Transverse colon (tissue), 4 donors: ENCODE measurements at regions not wholly inside any gene's neighbourhood (a gene's known extent, or its start where the extent isn't known, plus 50 kb on each side); places are given as distances from the start of the nearest gene placed in this dataset.

Experiments used
- DNase-seq: peaks from one replicate; pipeline ENCODE4 v3.0.0-alpha.2; 2019
- H3K27ac ChIP-seq, 4 donors: fragments of 200-600 bp; sonication (generic); 2 replicates each; pipeline ENCODE4 v1.5.1; 2016 to 2018; ENCODE audit warnings: inconsistent platforms in 4 of 4
- H3K27me3 ChIP-seq: fragments of 200-600 bp; sonication (generic); 2 replicates; pipeline ENCODE4 v1.5.1; 2017; ENCODE audit warnings: inconsistent platforms
- H3K36me3 ChIP-seq, 4 donors: fragments of 200-600 bp; sonication (generic); 2 replicates each; pipeline ENCODE4 v1.5.1; 2017 to 2019; ENCODE audit warnings: inconsistent platforms in 4 of 4
- H3K4me1 ChIP-seq, 4 donors: fragments of 200-600 bp; sonication (generic); 2 replicates each; pipeline ENCODE4 v1.5.1; 2017 to 2020; ENCODE audit warnings: inconsistent platforms in 4 of 4
- H3K4me3 ChIP-seq, 4 donors: fragments of 200-600 bp; sonication (generic); 1 replicate in 1 of 4; 2 replicates in 3 of 4; pipeline versions ENCODE4 v1.5.1 to v1.6.1; 2017 to 2019; ENCODE audit warnings: inconsistent platforms in 4 of 4
- H3K9me3 ChIP-seq, 2 donors: fragments of 200-600 bp; sonication (generic); 2 replicates each; pipeline ENCODE4 v1.5.1; 2017 to 2019; ENCODE audit warnings: inconsistent platforms in 2 of 2
- EP300 ChIP-seq: sonication (generic); formaldehyde crosslinking; IDR thresholded peaks from one replicate; pipeline ENCODE4 v1.6.1; 2017; ENCODE audit warnings: antibody characterized with exemption, low read depth
- POLR2A ChIP-seq: fragments of 450-650 bp; IDR thresholded peaks from one replicate; pipeline ENCODE4 v1.6.1; 2016; ENCODE audit warnings: antibody characterized with exemption, mild to moderate bottlenecking, moderate library complexity
- POLR2AphosphoS5 ChIP-seq, 3 donors: sonication (generic); formaldehyde crosslinking; IDR thresholded peaks; one replicate each; pipeline ENCODE4 v1.6.1; 2016; ENCODE audit warnings: antibody characterized with exemption in 3 of 3
- WGBS, 2 donors: methylation state at CpG; one replicate each; pipeline ENCODE4 v1.1.5; 2018; ENCODE audit warnings: low coverage in 1 of 2; 5-methylcytosine and 5-hydroxymethylcytosine counted together
- in situ Hi-C, 4 donors: fragments of 200-750 bp; cut with MboI; loops; one replicate each; pipeline versions ENCODE4 v1.15.0 to v1.15.1; 2017; ENCODE audit warnings: low sequenced_read_pairs in 3 of 4, low pct_ligation_motif_present in 1 of 4, low pct_unique_long_range_greater_than_20kb in 1 of 4
- intact Hi-C: fragments of 100-400 bp; cut with DNase I; formaldehyde crosslinking; loops from one replicate; pipeline ENCODE4 v1.15.1; 2023; ENCODE audit warnings: low total_unique reads
- TF ChIP-seq, protein P1 (sequence below), 5 experiments: fragments of 200-600 bp in 3 of 5; fragments of 450-650 bp in 2 of 5; sonication (generic) in 3 of 5; IDR thresholded peaks; 1 replicate in 2 of 5; 2 replicates in 3 of 5; pipeline ENCODE4 v1.5.1; 2016 to 2017; ENCODE audit warnings: antibody characterized with exemption in 5 of 5, inconsistent platforms in 3 of 5, mild to moderate bottlenecking in 2 of 5, moderate library complexity in 1 of 5

GRCh38 chr17:13310858-13311257 lies 290.9 kb downstream of the HS3ST3A1 start:
- Histone ChIP-seq H3K27ac (no peak overlapping the region), H3K36me3 (no peaks in the 10 kb centered on the region), H3K27me3 (peaks cover 4% of the 10 kb centered on the region), H3K4me3 (no peak overlapping the region), H3K9me3 (no peaks in the 10 kb centered on the region), H3K4me1 (no peaks in the 10 kb centered on the region)
- 90 to 98% methylated on average over 2 of the region's 2 CpGs for WGBS, 2 donors
- no peak for TF ChIP-seq EP300
- TF ChIP-seq POLR2A = no peak
- no peak for TF ChIP-seq POLR2AphosphoS5 (IDR thresholded peaks at IDR 0.05)
- TF ChIP-seq, protein P1, sequence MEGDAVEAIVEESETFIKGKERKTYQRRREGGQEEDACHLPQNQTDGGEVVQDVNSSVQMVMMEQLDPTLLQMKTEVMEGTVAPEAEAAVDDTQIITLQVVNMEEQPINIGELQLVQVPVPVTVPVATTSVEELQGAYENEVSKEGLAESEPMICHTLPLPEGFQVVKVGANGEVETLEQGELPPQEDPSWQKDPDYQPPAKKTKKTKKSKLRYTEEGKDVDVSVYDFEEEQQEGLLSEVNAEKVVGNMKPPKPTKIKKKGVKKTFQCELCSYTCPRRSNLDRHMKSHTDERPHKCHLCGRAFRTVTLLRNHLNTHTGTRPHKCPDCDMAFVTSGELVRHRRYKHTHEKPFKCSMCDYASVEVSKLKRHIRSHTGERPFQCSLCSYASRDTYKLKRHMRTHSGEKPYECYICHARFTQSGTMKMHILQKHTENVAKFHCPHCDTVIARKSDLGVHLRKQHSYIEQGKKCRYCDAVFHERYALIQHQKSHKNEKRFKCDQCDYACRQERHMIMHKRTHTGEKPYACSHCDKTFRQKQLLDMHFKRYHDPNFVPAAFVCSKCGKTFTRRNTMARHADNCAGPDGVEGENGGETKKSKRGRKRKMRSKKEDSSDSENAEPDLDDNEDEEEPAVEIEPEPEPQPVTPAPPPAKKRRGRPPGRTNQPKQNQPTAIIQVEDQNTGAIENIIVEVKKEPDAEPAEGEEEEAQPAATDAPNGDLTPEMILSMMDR (IDR thresholded peaks at IDR 0.05) = no peak
- intact Hi-C loops = no loop called here
- in situ Hi-C loops = loop anchor here in 1 of 4 donors (25.0 kb wide), 1 partner anchor 99 kb away; no protein-coding TSS in a partner anchor
- DNase-seq = no peak

DNA sequence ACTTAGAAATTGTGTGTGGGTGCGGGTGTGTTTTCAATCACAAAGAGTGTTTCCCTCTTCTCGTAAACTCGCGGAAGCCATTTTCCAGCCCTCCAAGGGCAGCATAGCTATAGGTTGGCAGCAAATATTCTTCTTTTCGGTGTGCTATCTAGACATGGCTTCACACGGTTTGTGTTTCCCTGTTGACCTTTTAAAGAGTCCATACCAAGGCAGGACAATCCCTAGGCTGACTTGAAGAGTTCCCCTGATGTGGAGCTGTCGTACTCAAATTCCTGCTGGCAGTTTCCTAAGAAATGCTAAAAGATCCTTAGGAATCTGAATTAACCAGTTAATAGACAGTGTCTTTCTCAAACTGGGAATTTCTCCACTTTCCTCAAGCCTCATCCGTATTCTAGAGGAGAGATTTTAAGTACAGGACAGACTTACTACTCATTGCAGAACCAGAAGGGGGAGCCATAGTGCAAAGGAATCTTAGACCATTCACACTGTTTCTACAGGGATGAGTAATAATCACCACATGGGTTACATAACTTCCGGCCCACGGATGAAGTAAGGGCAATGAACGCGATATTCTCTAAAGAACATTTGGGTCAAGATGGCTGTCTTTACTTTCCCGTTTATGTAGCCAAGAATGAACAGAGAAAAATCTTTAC lies 288.6 kb upstream of the ELAC2 start:
- Histone ChIP-seq H3K4me3 (no peak overlapping the region), H3K36me3 (no peaks in the 10 kb centered on the region), H3K9me3 (no peaks in the 10 kb centered on the region), H3K27ac (no peak overlapping the region), H3K4me1 (no peaks in the 10 kb centered on the region), H3K27me3 (no peaks in the 10 kb centered on the region)
- intact Hi-C loops = no loop called here
- WGBS, 2 donors = 45 to 61% methylated on average over 11 to 13 of the region's 13 CpGs
- no peak for DNase-seq
- TF ChIP-seq, protein P1 (IDR thresholded peaks at IDR 0.05) = peak; percentile 14 to 31 (median 27)
- TF ChIP-seq POLR2AphosphoS5 (IDR thresholded peaks at IDR 0.05) = no peak
- in situ Hi-C loops = loop anchor here in 1 of 4 donors (25.0 kb wide), 1 partner anchor 94 kb away; no protein-coding TSS in a partner anchor

DNA sequence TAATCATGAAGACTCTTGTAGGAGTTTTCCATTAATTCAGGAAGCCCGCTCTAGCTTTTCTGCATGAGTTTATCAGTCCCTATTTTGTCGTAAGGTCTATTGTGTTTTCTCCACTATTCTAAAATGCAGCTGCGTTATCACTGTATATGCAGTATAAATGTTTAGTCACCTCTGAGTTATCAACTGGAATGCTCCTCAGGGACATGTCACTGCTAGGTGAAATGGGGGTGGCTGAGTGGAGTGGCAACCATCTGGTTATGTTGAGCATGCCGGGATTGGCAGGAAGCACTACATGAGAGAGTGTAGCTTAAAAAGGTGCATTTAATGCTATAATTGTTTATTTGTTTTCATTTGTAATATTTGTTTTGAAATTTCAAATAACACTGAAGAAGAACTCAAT lies 285.2 kb upstream of the ELAC2 start:
- in situ Hi-C loops = loop anchor here in 1 of 4 donors (25.0 kb wide), 1 partner anchor 91 kb away; no protein-coding TSS in a partner anchor
- H3K27me3 ChIP-seq = no peaks in the 10 kb centered on the region
- H3K36me3 ChIP-seq = no peaks in the 10 kb centered on the region
- H3K4me3 ChIP-seq = no peak overlapping the region
- intact Hi-C loops = no loop called here
- no peak for DNase-seq
- peaks cover 0 to 4% (median under 1%) of the 10 kb centered on the region in 4 donors for H3K4me1 ChIP-seq
- TF ChIP-seq, protein P1 (IDR thresholded peaks at IDR 0.05) = no peak
- TF ChIP-seq POLR2AphosphoS5 (IDR thresholded peaks at IDR 0.05) (no peak), POLR2A (no peak), EP300 (no peak)
- WGBS, 2 donors = 74 to 81% methylated on average over 4 of the region's 4 CpGs
- no peak overlapping the region for H3K27ac ChIP-seq
- H3K9me3 ChIP-seq = no peaks in the 10 kb centered on the region

GRCh38 chr17:13302419-13302818 lies 284.6 kb upstream of the ELAC2 start:
- H3K36me3 ChIP-seq = no peaks in the 10 kb centered on the region
- intact Hi-C loops (no loop called here), in situ Hi-C loops (loop anchor here in 1 of 4 donors (25.0 kb wide), 1 partner anchor 90 kb away; no protein-coding TSS in a partner anchor)
- peaks cover 0 to 10% (median 6%) of the 10 kb centered on the region in 4 donors for H3K4me1 ChIP-seq
- WGBS, 2 donors = 83 to 86% methylated on average over 3 of the region's 3 CpGs
- no peaks in the 10 kb centered on the region for H3K27me3 ChIP-seq
- H3K9me3 ChIP-seq = no peaks in the 10 kb centered on the region
- H3K4me3 ChIP-seq = no peak overlapping the region
- TF ChIP-seq POLR2AphosphoS5 (IDR thresholded peaks at IDR 0.05) (no peak), POLR2A (no peak), EP300 (no peak)
- TF ChIP-seq, protein P1 (IDR thresholded peaks at IDR 0.05) = no peak
- no peak for DNase-seq
- no peak overlapping the region for H3K27ac ChIP-seq
